ENCODE measurements at regions not wholly inside any gene's neighbourhood (a gene's known extent, or its start where the extent isn't known, plus 50 kb on each side); places are given as distances from the start of the nearest gene placed in this dataset.

- Histone ChIP-seq H4K8ac (replicated peaks; ENCODE audit: insufficient read length, low read depth, low read length) (no peak overlapping the region), H3K4me1 (ENCODE audit: insufficient read depth, low read length) (no peaks in the 10 kb centered on the region), H2AFZ (ENCODE audit: low read length) (no peak overlapping the region), H2BK120ac (ENCODE audit: low read depth, low read length, poor library complexity, severe bottlenecking) (no peak overlapping the region), H3K23me2 (ENCODE audit: insufficient read length, low read depth, low read length, poor library complexity, severe bottlenecking) (no peaks in the 10 kb centered on the region), H3K79me2 (ENCODE audit: insufficient read depth, low read length) (no peaks in the 10 kb centered on the region), H2AK5ac (ENCODE audit: insufficient read length, low read length) (no peak overlapping the region), H3K79me1 (ENCODE audit: insufficient read depth, low read depth, low read length, poor library complexity, severe bottlenecking) (no peaks in the 10 kb centered on the region), H3K27me3 (ENCODE audit: insufficient read depth, low read length) (no peaks in the 10 kb centered on the region), H3K9me3 (ENCODE audit: control insufficient read depth, low read depth, low read length) (no peaks in the 10 kb centered on the region), H3K14ac (ENCODE audit: insufficient read depth, low read length) (no peak overlapping the region), H3K4me2 (ENCODE audit: insufficient read depth, insufficient read length, low read length) (no peak overlapping the region), H3K27ac (ENCODE audit: insufficient read length, low read depth, low read length) (no peak overlapping the region), H3K23ac (ENCODE audit: insufficient read length, low read depth, low read length) (no peak overlapping the region), H4K91ac (ENCODE audit: insufficient read length, low read depth, low read length) (no peak overlapping the region), H3K9ac (ENCODE audit: extremely low read depth, insufficient read length, low read length) (no peak overlapping the region), H2BK5ac (ENCODE audit: insufficient read length, low read length) (no peak overlapping the region), H3K56ac (ENCODE audit: insufficient read length, low read depth, low read length) (no peak overlapping the region), H2BK12ac (ENCODE audit: insufficient read length, low read depth, low read length) (no peak overlapping the region), H4K20me1 (ENCODE audit: control insufficient read depth, insufficient read depth, insufficient read length) (no peaks in the 10 kb centered on the region), H2BK20ac (ENCODE audit: low read depth, low read length, poor library complexity, severe bottlenecking) (no peak overlapping the region), H4K5ac (ENCODE audit: insufficient read length, low read depth, low read length) (no peak overlapping the region), H2BK15ac (ENCODE audit: low read depth, low read length) (no peak overlapping the region), H3K4ac (ENCODE audit: low read depth, low read length) (no peak overlapping the region), H3K18ac (ENCODE audit: insufficient read length, low read depth, low read length) (no peak overlapping the region), H3T11ph (ENCODE audit: low read length) (no peak overlapping the region)
- Mint-ChIP-seq H3K4me3 (no peak overlapping the region), H3K9me3 (no peaks in the 10 kb centered on the region), H3K27ac (no peak overlapping the region), H3K36me3 (ENCODE audit: insufficient read depth in 1 of 3, low read depth in 3 of 3) (no peaks in the 10 kb centered on the region; a peak in 1 of 7 replicates), H3K4me1 (no peaks in the 10 kb centered on the region), H3K27me3 (ENCODE audit: low read depth) (peaks cover 2% of the 10 kb centered on the region; the same call in 1 of the 2 replicates)
- no peak for TF ChIP-seq CTCF (conservative IDR thresholded peaks at IDR 0.05)
- no peak for DNase-seq
- no CpG with 5 or more reads among the region's 6 CpGs for WGBS (ENCODE audit: extremely low coverage, insufficient read length, low lambda C conversion rate)
Observed at GRCh38 chr1:60290393-60290792, 216.8 kb upstream of the C1orf87 start.
